ENCODE measurements at regions not wholly inside any gene's neighbourhood (a gene's known extent, or its start where the extent isn't known, plus 50 kb on each side); places are given as distances from the start of the nearest gene placed in this dataset.
"Not testable (repeated sequence)": the region's sequence is repeated elsewhere in the genome, so short reads cannot be mapped to it uniquely, and the experiment has no call there.

DNA sequence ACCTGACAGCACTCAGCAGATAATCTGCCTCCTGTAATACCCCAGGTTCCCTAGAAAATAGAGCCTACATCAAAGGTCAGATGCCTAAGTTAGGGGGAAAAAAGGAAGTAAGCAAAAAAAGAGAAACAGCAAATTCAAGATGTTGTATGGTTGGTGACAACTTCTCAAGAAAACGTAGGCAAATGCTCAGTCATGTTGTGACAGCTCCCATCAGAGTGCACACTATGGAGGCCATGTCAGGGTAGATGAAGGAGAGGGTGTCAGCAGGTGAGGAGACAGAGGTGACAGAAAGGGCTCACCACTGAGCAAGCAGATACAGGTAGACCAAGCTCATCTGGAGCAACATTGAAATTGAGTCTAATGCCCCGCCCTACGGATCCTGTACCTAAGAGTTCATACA lies 356.8 kb upstream of the BRINP1 start:
- no peak for DNase-seq

DNA sequence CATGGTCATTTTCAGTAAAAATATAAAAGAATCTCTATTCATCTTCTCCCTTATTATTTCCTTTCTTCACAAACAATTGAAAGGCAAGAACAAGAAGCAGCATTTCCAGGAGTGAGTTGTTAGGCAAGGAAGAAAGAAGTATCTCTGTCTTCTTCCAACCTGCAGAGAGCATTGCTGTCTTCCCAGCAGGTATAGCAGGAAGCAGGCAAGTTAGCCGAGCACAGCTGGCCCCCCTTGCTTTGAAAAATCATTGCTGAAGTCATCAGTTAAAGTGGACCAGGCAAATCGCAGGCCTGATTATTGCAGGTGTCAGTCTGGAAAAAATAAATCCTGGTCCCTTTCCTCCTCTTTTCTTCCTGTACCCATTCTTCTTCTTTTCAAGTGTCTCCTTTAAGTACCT lies 353.1 kb upstream of the BRINP1 start:
- DNase-seq = no peak

DNA sequence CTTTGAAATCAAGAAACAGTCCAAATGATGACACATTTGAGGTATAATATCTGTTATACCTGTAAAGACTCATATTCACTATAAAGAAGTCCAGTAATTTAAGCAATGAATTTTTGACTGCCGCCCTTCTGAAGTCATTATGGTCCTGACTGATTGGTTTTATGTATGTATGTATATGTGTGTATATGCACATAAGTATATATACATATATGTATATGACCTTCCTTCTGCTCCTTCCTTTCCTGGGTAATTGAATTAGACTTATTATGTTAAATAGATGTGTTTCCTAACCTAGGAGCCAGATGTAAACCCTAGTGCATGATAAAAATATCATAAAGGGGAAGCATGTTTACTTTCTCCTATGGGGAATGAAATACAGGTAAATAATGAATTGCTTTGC lies 343.1 kb upstream of the BRINP1 start:
- DNase-seq = no peak

DNA sequence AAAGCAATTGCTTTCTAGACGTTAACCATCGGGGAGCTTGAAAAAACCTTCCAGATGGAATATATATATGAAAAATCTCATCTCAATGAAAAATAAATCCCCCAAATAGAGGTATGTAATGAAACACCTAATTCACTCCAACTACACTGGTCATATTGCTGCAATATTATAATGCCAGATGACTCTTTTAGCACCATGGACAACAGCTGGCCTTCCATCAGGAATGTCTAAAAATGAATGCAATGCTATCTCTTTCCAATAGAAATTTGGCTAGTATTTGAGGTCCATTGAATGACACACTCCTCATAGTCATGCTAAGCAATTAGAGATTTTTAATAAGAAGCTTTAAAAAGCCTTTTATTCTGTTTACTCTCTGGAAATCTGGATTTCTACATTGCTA lies 340.2 kb upstream of the BRINP1 start:
- DNase-seq = no peak

DNA sequence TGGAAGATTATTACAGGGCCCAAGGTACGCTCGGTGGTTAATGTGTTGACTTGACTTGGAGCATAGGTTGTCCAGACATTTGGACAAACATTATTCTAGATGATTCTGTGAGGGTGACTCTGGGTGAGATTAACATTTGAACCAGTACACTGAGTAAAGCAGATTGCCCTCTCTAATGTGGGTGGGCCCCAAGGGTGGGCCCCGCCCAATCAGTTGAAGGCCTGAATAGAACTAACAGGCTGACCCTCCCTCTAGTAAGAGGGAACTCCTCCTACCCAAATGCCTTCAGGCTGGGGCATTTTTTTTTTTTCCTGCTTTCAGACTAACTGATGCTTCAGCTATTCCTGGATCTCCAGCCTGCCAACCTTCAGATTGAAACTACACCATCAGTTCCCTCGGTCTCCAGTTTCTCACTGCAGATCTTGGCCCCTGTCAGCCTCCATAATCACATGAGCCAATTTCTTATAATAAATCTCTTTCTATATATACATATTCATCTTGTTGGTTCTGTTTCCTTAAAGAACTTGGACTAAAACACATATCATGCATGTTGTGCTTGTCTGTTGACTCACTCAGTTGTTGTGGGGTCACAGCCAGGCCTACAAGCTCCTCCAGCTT lies 338.1 kb upstream of the BRINP1 start:
- DNase-seq = no peak

DNA sequence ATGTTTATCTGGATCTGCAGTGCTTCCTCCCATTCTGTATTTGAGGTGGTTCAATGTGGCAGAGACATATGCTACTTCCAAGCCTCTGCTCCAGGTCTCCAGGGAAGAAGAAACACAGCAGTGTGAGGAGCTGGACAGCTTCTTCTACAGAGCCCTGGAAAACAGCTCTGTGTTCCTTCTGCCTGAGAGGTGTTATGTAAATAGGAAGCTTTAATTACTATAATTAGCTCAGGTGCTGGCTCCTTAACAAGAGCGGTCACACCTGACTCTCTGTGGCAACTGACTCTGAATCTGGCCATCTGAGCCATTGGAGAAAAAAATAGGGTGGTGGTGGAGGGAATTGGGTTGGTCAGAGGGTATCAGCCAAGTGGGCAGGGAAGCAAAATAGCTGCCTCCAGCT lies 332.4 kb upstream of the BRINP1 start:
- no peak for DNase-seq

DNA sequence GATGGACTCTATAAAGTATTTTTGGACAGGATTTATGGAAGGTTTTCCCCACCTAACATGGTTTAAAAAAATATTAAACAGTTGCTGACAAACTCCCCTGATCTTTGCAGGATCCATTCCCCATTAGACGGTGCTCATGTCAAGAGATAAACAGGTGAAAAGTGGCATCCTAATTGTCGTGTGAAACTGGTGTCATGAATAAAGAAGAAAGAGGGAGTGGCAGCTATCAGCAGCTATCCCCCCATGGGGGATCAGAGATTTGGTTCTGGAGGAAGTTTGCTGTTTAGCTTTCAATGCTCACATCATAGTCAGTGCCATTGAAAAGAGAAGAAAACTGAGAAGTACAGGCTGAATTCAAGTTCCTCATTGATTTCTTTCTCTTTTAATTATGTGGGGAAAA lies 329.3 kb upstream of the BRINP1 start:
- DNase-seq = no peak

DNA sequence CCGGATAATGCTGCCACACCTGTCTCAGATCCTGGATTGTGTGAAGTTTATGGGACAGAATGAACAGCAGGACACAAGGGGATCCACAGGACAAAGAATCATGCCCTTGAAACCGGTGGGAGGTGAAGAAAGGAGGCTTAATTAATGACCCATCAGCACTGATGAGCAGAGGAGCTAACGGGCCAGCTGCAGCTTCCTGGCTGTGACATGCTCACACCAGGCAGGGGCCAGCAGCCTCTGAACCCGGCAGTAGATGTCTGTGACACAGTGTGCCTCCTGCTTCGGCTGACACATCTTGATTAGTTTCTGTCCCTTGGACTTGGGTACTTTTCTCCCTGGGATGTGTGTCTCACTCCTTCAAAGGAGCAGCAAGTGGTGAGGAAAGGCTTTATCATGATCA lies 328.8 kb upstream of the BRINP1 start:
- no peak for DNase-seq

DNA sequence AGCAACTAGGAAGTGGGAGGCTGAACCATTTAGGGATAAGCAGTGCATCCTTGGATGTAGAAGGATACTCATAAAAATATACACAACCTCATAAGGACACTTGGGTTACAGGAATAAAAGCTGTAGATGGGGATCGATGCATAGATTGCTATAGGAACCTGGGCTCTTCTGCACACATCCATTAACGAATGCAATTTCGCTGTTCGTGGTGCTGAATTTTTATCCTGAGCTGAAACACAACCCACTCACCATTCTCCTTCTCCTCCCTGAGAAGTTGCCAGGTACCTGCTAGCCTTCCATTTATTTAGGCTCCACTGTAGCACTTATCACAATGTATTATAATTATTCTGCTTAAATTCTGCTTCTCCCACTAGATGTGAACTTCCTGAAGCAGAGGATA lies 320.6 kb upstream of the BRINP1 start:
- no peak for DNase-seq

DNA sequence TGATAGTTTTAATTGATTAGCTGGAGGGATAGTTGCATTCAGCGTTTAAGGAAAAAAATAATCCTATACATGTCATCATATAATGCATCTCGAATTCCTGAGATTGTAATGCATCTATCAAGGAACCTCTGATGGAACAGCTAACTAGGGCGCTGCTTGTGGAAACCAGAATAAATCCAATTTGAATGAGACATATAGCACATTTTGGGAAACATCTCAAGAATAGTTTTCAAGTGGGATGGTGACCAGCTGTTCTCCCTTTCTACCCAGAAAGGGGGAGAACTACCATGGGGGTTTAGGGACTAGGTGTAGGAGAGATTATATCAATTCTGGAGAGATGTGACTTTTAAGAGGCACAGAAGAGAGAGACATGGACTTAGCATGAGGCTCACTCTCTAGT lies 319.3 kb upstream of the BRINP1 start:
- no peak for DNase-seq

DNA sequence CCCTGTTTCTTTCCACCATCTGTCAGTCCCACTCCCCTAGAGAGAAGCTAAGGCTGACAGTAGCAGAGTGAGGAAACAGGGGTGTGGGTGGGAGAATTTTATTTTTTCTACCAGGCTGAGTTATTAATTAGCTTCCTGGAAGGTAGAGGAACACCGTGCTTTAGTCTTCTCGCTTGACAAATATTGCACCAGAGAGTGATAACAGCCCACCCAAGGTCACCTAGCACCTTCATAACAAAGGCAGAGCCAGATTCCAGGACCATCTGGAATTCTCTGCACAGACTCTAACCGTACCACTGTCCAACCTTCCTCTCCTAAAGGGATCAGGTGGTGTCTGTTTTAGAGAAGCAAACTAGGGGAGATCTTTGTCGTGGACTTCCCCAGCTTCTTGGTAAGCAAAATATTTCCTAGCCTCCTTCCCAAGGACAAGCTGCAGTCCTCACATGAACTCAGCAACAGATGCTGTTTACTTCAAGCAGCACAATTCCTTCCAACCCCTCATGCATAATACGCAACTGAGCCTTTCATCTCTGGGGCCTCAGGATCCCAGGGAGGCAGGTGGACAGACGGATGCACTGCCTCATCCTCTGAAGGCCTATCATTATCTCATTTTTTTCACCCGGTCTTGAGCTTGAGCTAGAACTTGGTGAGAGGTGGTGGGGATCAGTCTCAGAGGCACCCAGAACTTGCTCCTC lies 308.7 kb upstream of the BRINP1 start:
- DNase-seq = no peak

DNA sequence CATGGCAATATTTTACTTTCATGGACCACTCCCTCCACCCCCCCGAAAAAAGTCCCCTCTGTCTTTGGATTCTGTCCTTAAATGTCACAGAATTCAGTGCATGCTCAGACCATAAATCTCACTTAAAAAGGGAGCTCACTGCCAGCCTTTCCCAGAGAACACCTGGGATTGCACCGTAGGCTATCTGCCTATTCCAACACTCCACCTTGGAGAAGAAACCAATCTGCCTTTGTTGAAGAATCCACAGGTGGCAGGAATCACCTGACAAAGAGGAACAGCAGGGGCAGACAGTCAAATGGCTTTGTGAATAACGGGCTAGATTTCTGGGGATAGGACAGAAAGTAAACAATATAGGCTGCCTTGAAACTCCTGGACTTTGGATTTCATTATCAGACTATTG lies 306.7 kb upstream of the BRINP1 start:
- DNase-seq = no peak

DNA sequence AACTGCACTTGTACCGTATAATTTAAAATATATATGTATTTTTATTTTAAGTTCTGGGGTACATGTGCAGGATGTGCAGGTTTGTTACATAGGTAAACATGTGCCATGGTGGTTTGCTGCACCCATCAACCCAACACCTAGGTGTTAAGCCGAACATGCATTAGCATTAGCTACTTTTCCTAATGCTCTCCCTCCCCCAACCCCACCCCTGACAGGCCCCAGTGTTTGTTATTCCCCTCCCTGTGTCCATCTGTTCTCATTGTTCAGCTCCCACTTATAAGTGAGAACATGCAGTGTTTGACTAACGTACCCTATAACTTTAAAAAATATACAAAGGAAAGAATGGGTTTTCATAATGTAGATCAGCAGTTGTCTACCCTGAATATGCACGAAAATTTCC lies 303.5 kb upstream of the BRINP1 start:
- not testable (repeated sequence) for DNase-seq

DNA sequence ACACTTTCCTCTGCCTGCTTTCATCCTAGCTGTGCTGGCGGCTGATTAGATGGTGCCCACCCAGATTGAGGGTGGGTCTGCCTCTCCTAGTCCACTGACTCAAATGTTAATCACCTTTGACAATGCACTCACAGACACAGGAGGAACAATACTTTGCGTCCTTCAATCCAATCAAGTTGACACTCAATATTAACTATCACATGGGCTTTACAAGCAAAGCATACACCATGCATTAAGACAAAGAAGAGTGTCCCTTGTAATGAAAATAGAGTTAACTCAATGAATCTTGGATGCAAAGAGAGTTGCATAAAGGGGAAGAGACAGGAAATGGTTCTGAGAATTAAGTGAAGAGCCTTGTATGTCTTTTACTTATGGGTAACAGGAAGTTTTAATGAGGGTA lies 298.7 kb upstream of the BRINP1 start:
- no peak for DNase-seq

DNA sequence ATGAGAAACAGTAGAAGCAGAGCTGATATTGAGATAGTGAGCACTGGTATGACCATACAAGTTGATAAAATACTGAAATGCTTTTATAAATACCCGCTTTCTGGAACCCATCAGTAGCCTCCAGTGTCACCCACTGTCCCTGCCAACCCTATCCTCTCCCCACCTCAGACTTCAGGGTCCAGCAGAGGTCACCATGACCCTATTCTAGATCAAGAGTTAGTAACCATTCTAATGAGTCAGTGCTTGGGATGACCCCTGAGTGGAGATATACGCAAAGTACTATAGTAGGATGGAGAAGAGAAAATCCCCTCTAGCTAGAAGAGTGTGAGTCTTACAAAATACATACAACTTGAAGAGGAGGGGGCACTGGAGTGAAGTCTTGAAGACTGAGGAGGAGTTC lies 297.9 kb upstream of the BRINP1 start:
- DNase-seq = no peak

DNA sequence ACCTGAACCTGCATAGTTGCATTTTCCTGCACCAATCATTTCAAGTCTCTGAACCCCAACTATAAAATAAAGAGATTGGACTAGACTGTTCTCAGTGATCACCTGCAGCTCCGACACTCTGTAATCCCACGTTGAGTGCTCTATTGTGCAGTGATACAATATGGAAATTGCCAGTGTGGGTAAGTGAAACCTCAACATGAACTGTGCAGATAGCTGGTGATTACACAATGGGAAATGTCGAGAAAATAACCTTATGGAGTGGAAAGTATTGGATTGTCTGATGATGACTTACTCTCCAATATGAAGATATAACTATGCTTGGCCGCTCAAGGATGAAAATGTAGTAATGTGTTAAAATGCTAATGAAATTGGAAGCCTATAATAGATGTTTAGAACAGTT lies 293.1 kb upstream of the BRINP1 start:
- DNase-seq = no peak

DNA sequence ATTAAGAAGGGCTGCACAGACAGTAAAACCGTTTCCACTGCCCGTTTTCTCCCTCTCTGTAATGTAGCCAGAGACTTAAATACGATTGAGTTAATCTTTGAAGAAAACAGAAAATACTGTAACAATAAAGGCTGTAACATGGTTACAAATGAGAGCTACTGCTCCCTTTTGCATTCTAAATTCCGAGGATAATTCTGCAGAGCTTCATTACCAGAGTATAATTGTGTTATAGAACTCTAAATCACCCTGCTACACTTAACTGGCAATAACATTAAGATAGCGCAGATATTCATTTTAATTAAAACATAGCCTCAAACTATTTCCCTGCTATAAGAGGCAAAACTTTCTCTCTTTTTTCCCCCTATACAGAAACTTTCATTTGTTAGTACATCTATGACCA lies 283.7 kb upstream of the BRINP1 start:
- no peak for DNase-seq

DNA sequence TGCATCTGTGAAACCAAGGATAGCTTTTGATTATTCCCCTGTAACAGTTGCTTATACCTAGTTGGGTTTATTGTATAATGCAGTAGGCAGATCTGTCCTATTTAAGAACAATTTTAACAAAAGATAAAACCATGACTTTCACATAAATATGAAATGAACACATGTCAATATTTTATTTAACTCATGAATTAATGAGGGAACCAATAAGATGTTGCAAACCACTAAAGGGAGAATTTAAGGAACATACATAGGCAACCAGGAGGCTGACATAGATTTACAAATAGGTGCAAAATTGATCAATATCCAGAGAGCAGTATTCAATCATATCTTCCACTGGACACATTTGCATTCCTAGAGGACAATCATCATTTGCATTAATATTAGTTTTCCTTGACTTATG lies 280.0 kb upstream of the BRINP1 start:
- DNase-seq = no peak

DNA sequence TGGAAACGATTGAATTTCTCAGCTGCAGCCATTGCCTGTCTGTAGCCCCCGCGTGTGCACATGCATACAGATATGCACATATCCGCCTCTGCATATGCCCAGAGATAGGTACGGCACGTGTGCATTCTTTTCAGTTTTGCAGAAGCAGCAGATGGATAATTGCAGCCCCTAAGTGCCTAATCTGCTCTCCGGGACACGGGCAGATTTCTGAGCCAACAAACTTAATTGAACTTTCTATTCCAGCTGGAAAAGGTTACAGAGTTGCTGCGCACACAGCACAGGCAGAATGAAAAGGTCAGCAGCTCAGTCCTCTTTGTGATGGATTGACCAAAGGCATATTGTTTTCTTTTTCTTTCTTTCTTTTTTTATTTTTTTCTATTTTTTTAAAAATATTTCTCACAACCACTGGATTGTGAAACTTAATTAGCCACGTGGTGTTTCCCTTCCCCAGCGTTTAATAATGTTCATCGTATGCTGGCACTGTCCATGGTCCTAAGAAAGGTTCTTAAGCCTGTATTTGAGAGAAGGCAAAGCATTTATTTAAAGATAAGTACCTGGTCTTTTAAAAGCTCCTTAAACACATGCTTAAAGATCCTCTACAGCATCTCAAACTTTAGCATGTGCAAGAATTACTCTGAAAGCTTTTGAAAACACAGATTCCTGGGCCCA lies 270.2 kb upstream of the BRINP1 start:
- no peak for DNase-seq

DNA sequence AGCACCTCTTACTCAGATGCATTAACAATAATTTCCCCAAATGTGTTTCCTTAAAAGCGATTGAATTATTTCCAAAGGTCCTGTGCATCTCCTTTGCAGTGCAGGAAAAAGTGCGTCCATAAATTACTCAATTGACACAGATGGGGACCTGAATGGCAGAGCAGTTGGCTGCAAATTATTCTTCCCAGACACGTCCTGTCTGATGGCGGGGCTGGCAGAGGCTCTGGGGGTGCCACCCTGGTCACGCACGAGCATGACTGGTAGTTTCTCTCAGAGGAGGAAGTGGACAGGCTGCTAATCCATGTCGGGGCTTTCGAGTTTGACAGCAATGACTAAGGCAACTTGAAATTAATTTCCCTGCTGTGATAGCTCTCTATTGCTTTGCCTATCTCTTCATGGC lies 264.8 kb upstream of the BRINP1 start:
- no peak for DNase-seq

DNA sequence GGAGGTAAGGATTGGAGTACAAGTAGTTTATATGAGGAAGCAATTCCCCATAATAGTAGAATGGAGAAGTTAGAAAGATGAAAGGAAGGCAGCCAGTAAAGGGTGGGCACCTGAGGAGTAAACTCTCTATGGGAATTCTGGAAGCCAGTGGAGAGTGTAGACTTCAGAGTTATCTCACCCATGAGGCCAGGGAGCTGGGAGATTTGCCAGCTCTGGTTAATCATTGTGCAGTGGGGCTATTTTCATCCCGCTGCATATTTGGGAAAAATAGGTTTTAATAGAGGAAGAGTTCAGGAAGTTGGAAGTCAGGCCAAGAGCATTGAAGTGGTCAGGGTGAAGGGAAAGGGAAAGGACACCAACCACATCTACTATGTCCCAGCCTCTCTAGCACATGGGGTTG lies 242.3 kb upstream of the BRINP1 start:
- DNase-seq = no peak

DNA sequence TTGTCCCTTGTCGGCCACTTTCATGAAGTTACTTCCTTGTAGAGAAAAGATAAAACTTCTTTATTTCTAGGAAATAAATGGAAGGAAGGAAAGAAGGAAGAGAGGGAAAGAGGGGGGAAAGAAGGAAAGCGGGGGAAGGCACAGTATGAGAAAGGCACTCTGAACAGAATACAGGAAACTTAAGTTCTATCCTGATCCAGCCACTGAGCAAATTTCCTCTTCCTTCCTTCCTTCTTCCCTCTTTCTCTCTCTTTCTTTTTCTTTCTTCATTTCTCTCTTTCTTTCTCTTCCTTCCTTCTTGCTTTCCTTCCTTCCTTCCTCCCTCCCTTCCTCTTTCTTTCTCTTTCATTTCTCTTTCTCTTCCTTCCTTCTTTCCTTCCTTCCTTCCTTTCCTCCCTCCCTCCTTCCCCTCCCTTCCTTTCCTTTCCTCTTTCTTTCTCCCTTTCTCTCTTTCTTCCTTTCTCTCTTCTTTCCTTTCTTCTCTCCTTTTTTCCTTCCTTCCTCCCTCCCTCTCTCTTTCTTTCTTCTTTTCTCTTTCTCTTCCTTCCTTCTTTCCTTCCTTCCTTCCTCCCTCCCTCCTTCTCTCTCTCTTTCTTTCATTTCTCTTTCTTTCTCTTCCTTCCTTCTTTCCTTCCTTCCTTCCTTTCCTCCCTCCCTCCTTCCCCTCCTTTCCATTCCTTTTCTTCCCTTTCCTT lies 240.2 kb upstream of the BRINP1 start:
- no peak for DNase-seq

DNA sequence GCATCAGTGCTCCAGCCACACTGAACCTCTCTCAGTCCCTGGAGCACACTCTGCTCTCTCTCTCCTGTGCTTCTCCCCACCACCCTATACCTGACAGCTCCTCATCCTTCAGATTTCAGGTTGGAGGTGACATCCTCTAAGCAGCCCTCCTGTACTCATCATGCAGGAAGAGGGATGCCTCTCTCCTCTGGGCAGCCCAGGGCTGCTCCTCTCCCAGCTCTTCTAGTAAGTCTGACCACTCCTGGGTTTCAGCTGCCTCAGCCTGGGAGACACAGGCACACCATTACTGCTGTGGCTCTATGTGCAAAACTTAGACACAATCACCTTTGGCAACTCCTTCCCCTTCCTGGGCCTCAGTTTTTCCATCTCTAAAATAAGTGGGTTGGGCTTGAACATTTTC lies 232.4 kb upstream of the BRINP1 start:
- DNase-seq = no peak

DNA sequence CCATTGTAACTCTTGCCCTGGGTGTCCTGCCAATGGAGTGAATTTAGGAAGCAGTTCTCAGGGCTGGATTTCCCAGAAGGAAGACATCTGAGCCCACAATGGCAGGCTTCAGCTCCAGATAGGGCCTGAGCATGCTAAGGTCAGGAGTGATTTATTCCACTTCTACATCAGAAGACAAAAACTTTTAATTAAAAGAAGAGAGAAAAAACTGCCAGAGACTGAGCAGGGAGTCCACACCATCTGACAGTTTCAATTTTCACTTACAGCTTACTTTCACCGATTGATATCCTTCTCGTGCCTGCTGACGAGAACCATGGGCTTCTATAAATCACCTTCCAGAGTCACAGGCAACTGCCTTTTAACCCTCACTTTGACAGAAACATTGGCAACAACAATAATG lies 228.3 kb upstream of the BRINP1 start:
- DNase-seq = no peak

Measured in CD4-positive, alpha-beta T cell treated with Interleukin-4 for 1 hour (primary cell).